ENCODE measurements at regions not wholly inside any gene's neighbourhood (a gene's known extent, or its start where the extent isn't known, plus 50 kb on each side); places are given as distances from the start of the nearest gene placed in this dataset.
"Not testable (repeated sequence)": the region's sequence is repeated elsewhere in the genome, so short reads cannot be mapped to it uniquely, and the experiment has no call there.

DNA sequence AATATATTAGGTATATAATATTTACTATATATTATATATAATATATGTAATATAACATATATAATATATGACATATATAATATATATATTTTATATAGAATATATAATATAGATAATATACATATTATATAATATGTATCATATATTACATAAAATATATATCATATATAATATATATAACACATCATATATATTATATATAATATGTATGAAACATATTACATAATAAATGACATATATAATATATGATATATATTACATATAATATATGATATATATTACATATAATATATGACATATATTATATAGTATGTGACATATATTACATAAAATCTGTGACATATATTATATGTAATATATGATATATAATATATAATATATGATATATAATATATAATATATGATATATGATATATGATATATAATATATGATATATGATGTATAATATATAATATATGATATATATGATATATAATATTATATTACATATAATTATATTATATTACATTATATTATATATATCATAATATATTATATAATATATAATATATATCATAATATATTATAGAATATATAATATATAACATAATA lies 119.5 kb upstream of the RIMBP3 start:
- Histone ChIP-seq H3K4me3 (ENCODE audit: low read depth, low read length) (no peak overlapping the region), H3K27ac (ENCODE audit: low read depth) (no peak overlapping the region), H3K4me1 (ENCODE audit: insufficient read depth) (no peaks in the 10 kb centered on the region), H3K36me3 (ENCODE audit: insufficient read depth) (no peaks in the 10 kb centered on the region)
- no peak for DNase-seq (ENCODE audit: extremely low spot score)

GRCh38 chr22:18730410-18730809 lies 118.7 kb upstream of the RIMBP3 start:
- H3K36me3 ChIP-seq (ENCODE audit: insufficient read depth); H3K27ac ChIP-seq (ENCODE audit: low read depth); H3K4me3 ChIP-seq (ENCODE audit: low read depth, low read length); H3K4me1 ChIP-seq (ENCODE audit: insufficient read depth): not testable (repeated sequence)
- WGBS: 86% methylated on average over 3 of the region's 3 CpGs
- peak; percentile 89 for DNase-seq (ENCODE audit: extremely low spot score)
